ENCODE measurements at regions not wholly inside any gene's neighbourhood (a gene's known extent, or its start where the extent isn't known, plus 50 kb on each side); places are given as distances from the start of the nearest gene placed in this dataset.
"Not testable (repeated sequence)": the region's sequence is repeated elsewhere in the genome, so short reads cannot be mapped to it uniquely, and the experiment has no call there.

GRCh38 chr19:24004166-24004565 is 82.8 kb upstream of the ZNF254 start:
- no peak overlapping the region for H3K27ac Mint-ChIP-seq
- H3K27me3 Mint-ChIP-seq = no peaks in the 10 kb centered on the region
- H3K4me1 Mint-ChIP-seq (ENCODE audit: low read depth) = no peaks in the 10 kb centered on the region
- H3K9me3 Mint-ChIP-seq (ENCODE audit: low read depth) = peaks cover 43% of the 10 kb centered on the region
- no peak for TF ChIP-seq CTCF (IDR thresholded peaks at IDR 0.05; ENCODE audit: unreplicated experiment)
- H3K4me3 Mint-ChIP-seq (ENCODE audit: low read depth) = no peak overlapping the region
- no peak for DNase-seq (ENCODE audit: low spot score, unreplicated experiment)
- H3K36me3 Mint-ChIP-seq (ENCODE audit: insufficient read depth) = peaks cover 3% of the 10 kb centered on the region

GRCh38 chr19:24029941-24030636 is 56.9 kb upstream of the ZNF254 start:
- H3K4me1 Mint-ChIP-seq (ENCODE audit: low read depth) = peaks cover 13% of the 10 kb centered on the region
- peaks cover 3% of the 10 kb centered on the region for H3K36me3 Mint-ChIP-seq (ENCODE audit: insufficient read depth)
- H3K4me3 Mint-ChIP-seq (ENCODE audit: low read depth) = no peak overlapping the region
- TF ChIP-seq CTCF (IDR thresholded peaks at IDR 0.05; ENCODE audit: unreplicated experiment) = no peak
- no peaks in the 10 kb centered on the region for H3K27me3 Mint-ChIP-seq
- no peak for DNase-seq (ENCODE audit: low spot score, unreplicated experiment)
- peak overlapping the region; percentile 79 for H3K27ac Mint-ChIP-seq
- no peaks in the 10 kb centered on the region for H3K9me3 Mint-ChIP-seq (ENCODE audit: low read depth)

GRCh38 chr19:24032651-24033050 is 54.3 kb upstream of the ZNF254 start:
- no peaks in the 10 kb centered on the region for H3K9me3 Mint-ChIP-seq (ENCODE audit: low read depth)
- peaks cover 15% of the 10 kb centered on the region for H3K36me3 Mint-ChIP-seq (ENCODE audit: insufficient read depth)
- H3K4me1 Mint-ChIP-seq (ENCODE audit: low read depth) = peaks cover 28% of the 10 kb centered on the region
- H3K27ac Mint-ChIP-seq = peak overlapping the region; percentile 100
- no peaks in the 10 kb centered on the region for H3K27me3 Mint-ChIP-seq
- H3K4me3 Mint-ChIP-seq (ENCODE audit: low read depth) = peak overlapping the region; percentile 100
- TF ChIP-seq CTCF (IDR thresholded peaks at IDR 0.05; ENCODE audit: unreplicated experiment) = no peak
- no peak for DNase-seq (ENCODE audit: low spot score, unreplicated experiment)

- Mint-ChIP-seq H3K27ac (peak overlapping the region; percentile 100), H3K4me3 (ENCODE audit: low read depth) (peak overlapping the region; percentile 100), H3K27me3 (no peaks in the 10 kb centered on the region), H3K9me3 (ENCODE audit: low read depth) (no peaks in the 10 kb centered on the region), H3K4me1 (ENCODE audit: low read depth) (peaks cover 28% of the 10 kb centered on the region), H3K36me3 (ENCODE audit: insufficient read depth) (peaks cover 15% of the 10 kb centered on the region)
- peak; percentile 71 for DNase-seq (ENCODE audit: low spot score, unreplicated experiment)
- TF ChIP-seq CTCF (IDR thresholded peaks at IDR 0.05; ENCODE audit: unreplicated experiment) = no peak
Observed at GRCh38 chr19:24033301-24033962, 53.6 kb upstream of the ZNF254 start.

GRCh38 chr19:24033963-24034342 is 53.0 kb upstream of the ZNF254 start:
- H3K4me3 Mint-ChIP-seq (ENCODE audit: low read depth) = peak overlapping the region; percentile 100
- peak overlapping the region; percentile 100 for H3K27ac Mint-ChIP-seq
- DNase-seq (ENCODE audit: low spot score, unreplicated experiment) = no peak
- H3K9me3 Mint-ChIP-seq (ENCODE audit: low read depth) = no peaks in the 10 kb centered on the region
- H3K27me3 Mint-ChIP-seq = no peaks in the 10 kb centered on the region
- H3K36me3 Mint-ChIP-seq (ENCODE audit: insufficient read depth) = peaks cover 18% of the 10 kb centered on the region
- H3K4me1 Mint-ChIP-seq (ENCODE audit: low read depth) = peaks cover 28% of the 10 kb centered on the region
- TF ChIP-seq CTCF (IDR thresholded peaks at IDR 0.05; ENCODE audit: unreplicated experiment) = no peak

- not testable (repeated sequence) for H3K9me3 Mint-ChIP-seq (ENCODE audit: low read depth); DNase-seq (ENCODE audit: low spot score, unreplicated experiment); H3K27me3 Mint-ChIP-seq
- H3K27ac Mint-ChIP-seq = peak overlapping the region; percentile 39
- H3K4me1 Mint-ChIP-seq (ENCODE audit: low read depth) = peaks cover 26% of the 10 kb centered on the region
- peak overlapping the region; percentile 100 for H3K4me3 Mint-ChIP-seq (ENCODE audit: low read depth)
- H3K36me3 Mint-ChIP-seq (ENCODE audit: insufficient read depth) = peaks cover 27% of the 10 kb centered on the region
Observed at GRCh38 chr19:24035261-24035880, 51.6 kb upstream of the ZNF254 start.
